ENCODE measurements at regions not wholly inside any gene's neighbourhood (a gene's known extent, or its start where the extent isn't known, plus 50 kb on each side); places are given as distances from the start of the nearest gene placed in this dataset.
A peak's percentile ranks its signal among the peaks of the same experiment; 100 is the strongest.
"Not testable (repeated sequence)": the region's sequence is repeated elsewhere in the genome, so short reads cannot be mapped to it uniquely, and the experiment has no call there.

GRCh38 chr3:61371123-61371522 lies 119.9 kb upstream of the FHIT start:
- ATAC-seq (ENCODE audit: low FRiP score in 2 of 2) (no peak), DNase-seq (no peak)
- Histone ChIP-seq H3K36me3 (no peaks in the 10 kb centered on the region), H3K4me3 (no peak overlapping the region), H3K4me1 (no peaks in the 10 kb centered on the region), H3K27me3 (no peaks in the 10 kb centered on the region), H3K27ac (no peak overlapping the region), H3K9me3 (no peaks in the 10 kb centered on the region)
- 93 to 97% methylated on average over 1 of the region's 1 CpG for WGBS, 2 donors
- TF ChIP-seq EP300 (IDR thresholded peaks at IDR 0.05) (no peak), CTCF (IDR thresholded peaks at IDR 0.05) (peak in 3 of 6 experiments; percentile 23 to 32 (median 25))

GRCh38 chr3:61372723-61373122 lies 121.5 kb upstream of the FHIT start:
- Histone ChIP-seq H3K9me3 (no peaks in the 10 kb centered on the region), H3K4me3 (no peak overlapping the region)
- 94 to 97% methylated on average over 1 of the region's 1 CpG for WGBS, 2 donors

GRCh38 chr3:61378311-61378710 lies 127.1 kb upstream of the FHIT start:
- WGBS, 2 donors = 69 to 88% methylated on average over 1 of the region's 1 CpG
- Histone ChIP-seq H3K9me3 (no peaks in the 10 kb centered on the region), H3K36me3 (no peaks in the 10 kb centered on the region), H3K4me3 (no peak overlapping the region), H3K27me3 (no peaks in the 10 kb centered on the region), H3K4me1 (peaks cover 0 to 2% (median 0%) of the 10 kb centered on the region in 4 donors), H3K27ac (no peak overlapping the region)
- ATAC-seq (ENCODE audit: low FRiP score in 2 of 2) (no peak), DNase-seq (no peak)
- TF ChIP-seq POLR2A (IDR thresholded peaks at IDR 0.05) = no peak
- TF ChIP-seq EP300 (IDR thresholded peaks at IDR 0.05) = no peak
- TF ChIP-seq CTCF (IDR thresholded peaks at IDR 0.05) = no peak
- TF ChIP-seq POLR2AphosphoS5 (IDR thresholded peaks at IDR 0.05) = no peak

More at GRCh38 chr3:61372723-61373122, 121.5 kb upstream of the FHIT start:
- DNase-seq = no peak
- Histone ChIP-seq H3K4me1 (no peaks in the 10 kb centered on the region), H3K36me3 (no peaks in the 10 kb centered on the region), H3K27ac (no peak overlapping the region), H3K27me3 (no peaks in the 10 kb centered on the region)
- ATAC-seq (ENCODE audit: low FRiP score in 2 of 2) = no peak
- TF ChIP-seq CTCF (IDR thresholded peaks at IDR 0.05) (no peak), POLR2A (IDR thresholded peaks at IDR 0.05) (no peak)

- no peaks in the 10 kb centered on the region for H3K36me3 ChIP-seq
- no peak overlapping the region for H3K27ac ChIP-seq
- no peaks in the 10 kb centered on the region for H3K9me3 ChIP-seq
- peak in 1 of 2 donors; percentile 63 for ATAC-seq (ENCODE audit: low FRiP score in 2 of 2)
- H3K4me1 ChIP-seq = peaks cover 0 to 2% (median 0%) of the 10 kb centered on the region in 4 donors
- H3K4me3 ChIP-seq = no peak overlapping the region
- 70 to 72% methylated on average over 7 of the region's 7 CpGs for WGBS, 2 donors
- H3K27me3 ChIP-seq = no peaks in the 10 kb centered on the region
- no peak for DNase-seq
- no peak for TF ChIP-seq POLR2A (IDR thresholded peaks at IDR 0.05)
- TF ChIP-seq CTCF (IDR thresholded peaks at IDR 0.05) = peak; percentile 49 to 72 (median 61)
These were observed 130.6 kb upstream of the FHIT start for GRCh38 chr3:61381745-61382392.

GRCh38 chr3:61387817-61388216 lies 136.6 kb upstream of the FHIT start:
- Histone ChIP-seq H3K4me3 (no peak overlapping the region), H3K27ac (no peak overlapping the region), H3K9me3 (peaks cover 0 to 11% (median 0%) of the 10 kb centered on the region in 4 donors), H3K27me3 (no peaks in the 10 kb centered on the region), H3K4me1 (no peaks in the 10 kb centered on the region), H3K36me3 (no peaks in the 10 kb centered on the region)
- 81 to 90% methylated on average over 3 of the region's 3 CpGs for WGBS, 2 donors
- TF ChIP-seq EP300 (IDR thresholded peaks at IDR 0.05) (no peak), POLR2A (IDR thresholded peaks at IDR 0.05) (no peak), POLR2AphosphoS5 (IDR thresholded peaks at IDR 0.05) (no peak), CTCF (IDR thresholded peaks at IDR 0.05) (no peak)
- DNase-seq (no peak), ATAC-seq (ENCODE audit: low FRiP score in 2 of 2) (no peak)

- H3K4me3 ChIP-seq; ATAC-seq (ENCODE audit: low FRiP score in 2 of 2); H3K27me3 ChIP-seq; H3K36me3 ChIP-seq; H3K4me1 ChIP-seq; H3K27ac ChIP-seq: not testable (repeated sequence)
- 95 to 100% methylated on average over 5 to 19 of the region's 23 CpGs for WGBS, 2 donors
- peak in 1 of 2 donors; percentile 64 for DNase-seq
- peaks cover 0 to 28% (median 8%) of the 10 kb centered on the region in 4 donors for H3K9me3 ChIP-seq
These were observed 142.3 kb upstream of the FHIT start for GRCh38 chr3:61393480-61393947.

All from upper lobe of left lung (tissue), 6 donors.